Neuronal stem cell (in vitro differentiated cells): ENCODE measurements at regions not wholly inside any gene's neighbourhood (a gene's known extent, or its start where the extent isn't known, plus 50 kb on each side); places are given as distances from the start of the nearest gene placed in this dataset.

Experiments used
- DNase-seq: peaks from one replicate; pipeline ENCODE4 v3.0.0-alpha.2; 2013; ENCODE audit warnings: low spot score
- H2AFZ ChIP-seq: one replicate; pipeline ENCODE4 v1.6.1; 2013; ENCODE audit warnings: mild to moderate bottlenecking, low read length, inconsistent platforms
- H2AK5ac ChIP-seq: 2 replicates; pipeline ENCODE4 v1.6.1; 2013; ENCODE audit warnings: low read depth, mild to moderate bottlenecking, inconsistent platforms, low read length, moderate library complexity, mixed read lengths
- H2BK120ac ChIP-seq: 2 replicates; pipeline ENCODE4 v1.6.1; 2013; ENCODE audit warnings: low read depth, mild to moderate bottlenecking, inconsistent platforms, low read length, moderate library complexity, mixed read lengths
- H2BK12ac ChIP-seq: one replicate; pipeline ENCODE4 v1.6.1; 2013; ENCODE audit warnings: low read length, inconsistent platforms
- H2BK15ac ChIP-seq: 2 replicates; pipeline ENCODE4 v1.6.1; 2013; ENCODE audit warnings: mild to moderate bottlenecking, low read length, inconsistent platforms, mixed read lengths
- H2BK5ac ChIP-seq: one replicate; pipeline ENCODE4 v1.6.1; 2013; ENCODE audit warnings: inconsistent platforms, mild to moderate bottlenecking, low read length, moderate library complexity
- H3K14ac ChIP-seq: one replicate; pipeline ENCODE4 v1.6.1; 2013; ENCODE audit warnings: low read length, inconsistent platforms
- H3K18ac ChIP-seq: 2 replicates; pipeline ENCODE4 v1.6.1; 2013; ENCODE audit warnings: low read length, inconsistent platforms
- H3K23ac ChIP-seq: 2 replicates; pipeline ENCODE4 v1.6.1; 2013; ENCODE audit warnings: low read depth, mild to moderate bottlenecking, mixed read lengths, low read length, inconsistent platforms; ENCODE audit not compliant: poor library complexity
- H3K27ac ChIP-seq: replicated peaks from 3 replicates; pipeline ENCODE4 v1.5.1; 2013; ENCODE audit warnings: low read length, inconsistent platforms
- H3K27me3 ChIP-seq, 3 experiments: 2 replicates each; pipeline ENCODE4 v1.6.1; 2013; ENCODE audit warnings: low read length in 3 of 3, mild to moderate bottlenecking in 2 of 3, inconsistent platforms in 1 of 3, low read depth in 1 of 3, mixed read lengths in 1 of 3, moderate library complexity in 1 of 3; ENCODE audit not compliant: control insufficient read depth in 3 of 3, insufficient read depth in 3 of 3
- H3K36me3 ChIP-seq, 2 donors: replicated peaks in 1 of 2; 2 replicates each; pipeline ENCODE4 v1.6.1; 2013; ENCODE audit warnings: low read length in 2 of 2; ENCODE audit not compliant: control insufficient read depth in 2 of 2, insufficient read depth in 2 of 2
- H3K4ac ChIP-seq: 2 replicates; pipeline ENCODE4 v1.6.1; 2013; ENCODE audit warnings: inconsistent platforms, mild to moderate bottlenecking, low read length, moderate library complexity
- H3K4me1 ChIP-seq, 2 donors: 1 replicate in 1 of 2; 2 replicates in 1 of 2; pipeline ENCODE4 v1.6.1; 2013; ENCODE audit warnings: low read length in 2 of 2, low read depth in 1 of 2; ENCODE audit not compliant: control insufficient read depth in 2 of 2, insufficient read depth in 1 of 2
- H3K4me2 ChIP-seq: one replicate; pipeline ENCODE4 v1.6.1; 2013; ENCODE audit warnings: mild to moderate bottlenecking, low read length, inconsistent platforms; ENCODE audit not compliant: insufficient read depth, poor library complexity, severe bottlenecking
- H3K4me3 ChIP-seq, 2 donors: 2 replicates each; pipeline ENCODE4 v1.5.1; 2013; ENCODE audit warnings: low read length in 2 of 2, mild to moderate bottlenecking in 2 of 2, inconsistent platforms in 1 of 2, moderate library complexity in 1 of 2
- H3K79me1 ChIP-seq: one replicate; pipeline ENCODE4 v1.6.1; 2013; ENCODE audit warnings: low read depth, mild to moderate bottlenecking, inconsistent platforms, low read length, moderate library complexity
- H3K9ac ChIP-seq: one replicate; pipeline ENCODE4 v1.6.1; 2013; ENCODE audit warnings: mild to moderate bottlenecking, low read depth, low read length, inconsistent platforms; ENCODE audit not compliant: poor library complexity
- H3K9me3 ChIP-seq, 2 donors: replicated peaks in 1 of 2; 2 replicates each; pipeline versions ENCODE3 to v1.6.1; 2013; ENCODE audit warnings: low read length in 2 of 2, mild to moderate bottlenecking in 2 of 2, inconsistent platforms in 1 of 2, low read depth in 1 of 2, mixed read lengths in 1 of 2, moderate library complexity in 1 of 2; ENCODE audit not compliant: control insufficient read depth in 2 of 2, insufficient read depth in 1 of 2
- H4K8ac ChIP-seq: one replicate; pipeline ENCODE4 v1.6.1; 2013; ENCODE audit warnings: low read depth, mild to moderate bottlenecking, inconsistent platforms, low read length, moderate library complexity
- H4K91ac ChIP-seq: one replicate; pipeline ENCODE4 v1.6.1; 2013; ENCODE audit warnings: low read length, low read depth, mild to moderate bottlenecking, inconsistent platforms; ENCODE audit not compliant: poor library complexity
- WGBS, 2 donors: extraction: QIAGEN DNeasy Blood & Tissue Kit; methylation state at CpG; one replicate each; pipeline ENCODE4 v1.1.7; 2013; ENCODE audit warnings: missing lambda C conversion rate in 2 of 2, mixed read lengths in 1 of 2; ENCODE audit not compliant: insufficient read length in 2 of 2, insufficient replicate concordance in 1 of 2; ENCODE audit errors: extremely low coverage in 2 of 2; 5-methylcytosine and 5-hydroxymethylcytosine counted together

- DNase-seq = no peak
- Histone ChIP-seq H3K14ac (no peak overlapping the region), H3K9me3 (no peaks in the 10 kb centered on the region), H4K91ac (no peak overlapping the region), H2BK5ac (no peak overlapping the region), H3K4ac (no peak overlapping the region), H3K4me1 (no peaks in the 10 kb centered on the region), H3K23ac (no peak overlapping the region), H2BK15ac (no peak overlapping the region), H2BK12ac (no peak overlapping the region), H3K27ac (no peak overlapping the region), H3K9ac (no peak overlapping the region), H3K79me1 (no peaks in the 10 kb centered on the region), H2BK120ac (no peak overlapping the region), H3K4me2 (no peak overlapping the region), H2AK5ac (no peak overlapping the region), H3K4me3 (no peak overlapping the region), H3K36me3 (no peaks in the 10 kb centered on the region), H2AFZ (no peak overlapping the region), H4K8ac (no peak overlapping the region), H3K27me3 (no peaks in the 10 kb centered on the region), H3K18ac (no peak overlapping the region)
- WGBS, 2 donors = no CpG with 5 or more reads among the region's 2 CpGs
These were observed 220.7 kb downstream of the PDCD6IP start for GRCh38 chr3:34019158-34019557.

- Histone ChIP-seq H3K36me3 (no peaks in the 10 kb centered on the region), H3K4me1 (no peaks in the 10 kb centered on the region), H3K4ac (no peak overlapping the region), H3K27me3 (no peaks in the 10 kb centered on the region), H3K18ac (no peak overlapping the region), H3K27ac (no peak overlapping the region), H3K9ac (no peak overlapping the region), H2AFZ (no peak overlapping the region), H3K9me3 (no peaks in the 10 kb centered on the region), H4K91ac (no peak overlapping the region), H2AK5ac (no peak overlapping the region), H3K79me1 (no peaks in the 10 kb centered on the region), H2BK15ac (no peak overlapping the region), H3K23ac (no peak overlapping the region), H3K14ac (no peak overlapping the region), H3K4me2 (no peak overlapping the region), H2BK12ac (no peak overlapping the region), H3K4me3 (no peak overlapping the region), H2BK5ac (no peak overlapping the region), H4K8ac (no peak overlapping the region), H2BK120ac (no peak overlapping the region)
- no peak for DNase-seq
These were observed 221.7 kb downstream of the PDCD6IP start for GRCh38 chr3:34020170-34020569.

- Histone ChIP-seq H2BK15ac (no peak overlapping the region), H3K36me3 (no peaks in the 10 kb centered on the region), H3K4ac (no peak overlapping the region), H3K9ac (no peak overlapping the region), H3K4me3 (no peak overlapping the region), H3K4me2 (no peak overlapping the region), H2BK12ac (no peak overlapping the region), H2AFZ (no peak overlapping the region), H3K23ac (no peak overlapping the region), H3K18ac (no peak overlapping the region), H3K14ac (no peak overlapping the region), H4K91ac (no peak overlapping the region), H2AK5ac (no peak overlapping the region), H3K79me1 (no peaks in the 10 kb centered on the region), H3K27me3 (no peaks in the 10 kb centered on the region), H2BK5ac (no peak overlapping the region), H3K9me3 (no peaks in the 10 kb centered on the region), H4K8ac (no peak overlapping the region), H3K27ac (no peak overlapping the region), H2BK120ac (no peak overlapping the region), H3K4me1 (no peaks in the 10 kb centered on the region)
- no CpG with 5 or more reads among the region's 8 CpGs for WGBS, 2 donors
- no peak for DNase-seq
These were observed 222.6 kb downstream of the PDCD6IP start for GRCh38 chr3:34020726-34021680.

GRCh38 chr3:34022147-34022546 is 223.7 kb downstream of the PDCD6IP start:
- no peak overlapping the region for H3K9ac ChIP-seq
- H2BK15ac ChIP-seq = no peak overlapping the region
- H3K14ac ChIP-seq = no peak overlapping the region
- WGBS, 2 donors = no CpG with 5 or more reads among the region's 2 CpGs
- no peak overlapping the region for H2AFZ ChIP-seq
- no peaks in the 10 kb centered on the region for H3K27me3 ChIP-seq
- no peak for DNase-seq
- no peaks in the 10 kb centered on the region for H3K9me3 ChIP-seq
- H3K36me3 ChIP-seq = no peaks in the 10 kb centered on the region
- H3K4me1 ChIP-seq = no peaks in the 10 kb centered on the region
- no peak overlapping the region for H2BK120ac ChIP-seq
- H4K91ac ChIP-seq = no peak overlapping the region
- no peak overlapping the region for H3K23ac ChIP-seq
- H4K8ac ChIP-seq = no peak overlapping the region
- H3K4ac ChIP-seq = no peak overlapping the region
- H3K27ac ChIP-seq = no peak overlapping the region
- H3K79me1 ChIP-seq = no peaks in the 10 kb centered on the region
- no peak overlapping the region for H2BK12ac ChIP-seq
- no peak overlapping the region for H3K18ac ChIP-seq
- no peak overlapping the region for H3K4me2 ChIP-seq
- H2AK5ac ChIP-seq = no peak overlapping the region
- H2BK5ac ChIP-seq = no peak overlapping the region
- no peak overlapping the region for H3K4me3 ChIP-seq
